ENCODE measurements at regions not wholly inside any gene's neighbourhood (a gene's known extent, or its start where the extent isn't known, plus 50 kb on each side); places are given as distances from the start of the nearest gene placed in this dataset.

- Mint-ChIP-seq H3K27me3 (no peaks in the 10 kb centered on the region), H3K4me1 (ENCODE audit: unreplicated experiment) (no peaks in the 10 kb centered on the region), H3K9me3 (no peaks in the 10 kb centered on the region), H3K36me3 (no peaks in the 10 kb centered on the region), H3K27ac (no peak overlapping the region), H3K4me3 (no peak overlapping the region)
- TF ChIP-seq CTCF (conservative IDR thresholded peaks at IDR 0.05) = no peak
- no peak for DNase-seq (ENCODE audit: extremely low spot score, unreplicated experiment)
Measured at GRCh38 chr5:82777106-82777505, 300.1 kb downstream of the TMEM167A start.

- H3K27ac Mint-ChIP-seq = no peak overlapping the region
- H3K9me3 Mint-ChIP-seq = peaks cover 8% of the 10 kb centered on the region
- H3K27me3 Mint-ChIP-seq = no peaks in the 10 kb centered on the region
- H3K36me3 Mint-ChIP-seq = no peaks in the 10 kb centered on the region
- no peaks in the 10 kb centered on the region for H3K4me1 Mint-ChIP-seq (ENCODE audit: unreplicated experiment)
- no peak overlapping the region for H3K4me3 Mint-ChIP-seq
- DNase-seq (ENCODE audit: extremely low spot score, unreplicated experiment) = no peak
- TF ChIP-seq CTCF (conservative IDR thresholded peaks at IDR 0.05) = no peak
Measured at GRCh38 chr5:82772281-82772680, 304.9 kb downstream of the TMEM167A start.

- Mint-ChIP-seq H3K27me3 (no peaks in the 10 kb centered on the region), H3K4me3 (no peak overlapping the region), H3K9me3 (peaks cover 8% of the 10 kb centered on the region), H3K27ac (no peak overlapping the region), H3K4me1 (ENCODE audit: unreplicated experiment) (peaks cover 8% of the 10 kb centered on the region), H3K36me3 (no peaks in the 10 kb centered on the region)
- DNase-seq (ENCODE audit: extremely low spot score, unreplicated experiment) = no peak
- TF ChIP-seq CTCF (conservative IDR thresholded peaks at IDR 0.05) = no peak
Measured at GRCh38 chr5:82766206-82766605, 311.0 kb downstream of the TMEM167A start.

- Mint-ChIP-seq H3K9me3 (peaks cover 8% of the 10 kb centered on the region), H3K4me1 (ENCODE audit: unreplicated experiment) (peaks cover 8% of the 10 kb centered on the region), H3K27ac (no peak overlapping the region), H3K4me3 (no peak overlapping the region), H3K27me3 (no peaks in the 10 kb centered on the region), H3K36me3 (no peaks in the 10 kb centered on the region)
- no peak for TF ChIP-seq CTCF (conservative IDR thresholded peaks at IDR 0.05)
- no peak for DNase-seq (ENCODE audit: extremely low spot score, unreplicated experiment)
Measured at GRCh38 chr5:82765765-82766164, 311.4 kb downstream of the TMEM167A start.

- Mint-ChIP-seq H3K4me1 (ENCODE audit: unreplicated experiment) (peaks cover 11% of the 10 kb centered on the region), H3K4me3 (no peak overlapping the region), H3K27me3 (no peaks in the 10 kb centered on the region), H3K27ac (no peak overlapping the region), H3K36me3 (no peaks in the 10 kb centered on the region), H3K9me3 (peaks cover 6% of the 10 kb centered on the region)
- no peak for TF ChIP-seq CTCF (conservative IDR thresholded peaks at IDR 0.05)
- no peak for DNase-seq (ENCODE audit: extremely low spot score, unreplicated experiment)
Measured at GRCh38 chr5:82760856-82761255, 316.3 kb downstream of the TMEM167A start.

DNA sequence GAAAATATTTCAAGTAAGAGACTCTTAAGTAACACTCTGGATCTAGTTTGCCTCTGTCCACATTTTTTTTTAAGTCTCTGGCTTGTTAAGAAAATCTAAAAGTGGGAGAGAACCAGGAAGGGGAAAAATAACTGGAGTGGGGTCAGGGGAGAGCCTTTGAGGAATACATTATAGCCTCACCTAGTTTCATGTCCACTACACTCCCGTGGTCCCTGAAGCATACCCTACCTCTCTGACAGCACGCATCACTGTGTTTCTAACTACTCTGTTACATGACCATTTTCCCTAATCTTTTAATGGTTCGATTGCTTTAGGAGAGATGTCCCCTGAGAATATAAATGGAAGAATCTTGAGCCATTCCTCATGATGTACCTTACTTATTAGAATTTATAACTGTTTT, 318.3 kb downstream of the TMEM167A start:
- Mint-ChIP-seq H3K9me3 (peaks cover 6% of the 10 kb centered on the region), H3K27ac (no peak overlapping the region), H3K27me3 (no peaks in the 10 kb centered on the region), H3K4me3 (no peak overlapping the region), H3K4me1 (ENCODE audit: unreplicated experiment) (peaks cover 5% of the 10 kb centered on the region), H3K36me3 (no peaks in the 10 kb centered on the region)
- DNase-seq (ENCODE audit: extremely low spot score, unreplicated experiment) = no peak
- no peak for TF ChIP-seq CTCF (conservative IDR thresholded peaks at IDR 0.05)

Measured in type B pancreatic cell (in vitro differentiated cells).